Stimulated activated CD4-positive, alpha-beta T cell treated with anti-CD3 and anti-CD28 coated beads, Interleukin-15, amount 100 ng/mL, for 24 hours (primary cell): ENCODE measurements at regions not wholly inside any gene's neighbourhood (a gene's known extent, or its start where the extent isn't known, plus 50 kb on each side); places are given as distances from the start of the nearest gene placed in this dataset.
"Not testable (repeated sequence)": the region's sequence is repeated elsewhere in the genome, so short reads cannot be mapped to it uniquely, and the experiment has no call there.

ENCODE experiments used
- DNase-seq: peaks from one replicate; pipeline ENCODE4 v3.0.0-alpha.2; 2020

GRCh38 chr5:3339092-3339797, 256.4 kb upstream of the IRX1 start:
- no peak for DNase-seq

- no peak for DNase-seq
Observed at GRCh38 chr5:3337812-3338541, 257.7 kb upstream of the IRX1 start.

GRCh38 chr5:3336666-3337065, 259.0 kb upstream of the IRX1 start:
- no peak for DNase-seq

GRCh38 chr5:3335301-3335700, 260.3 kb upstream of the IRX1 start:
- DNase-seq = no peak

- no peak for DNase-seq
Observed at GRCh38 chr5:3333836-3334235, 261.8 kb upstream of the IRX1 start.

GRCh38 chr5:3333105-3333504, 262.5 kb upstream of the IRX1 start:
- DNase-seq = no peak

- DNase-seq = no peak
Observed at GRCh38 chr5:3331819-3332218, 263.8 kb upstream of the IRX1 start.

GRCh38 chr5:3330442-3330841, 265.2 kb upstream of the IRX1 start:
- DNase-seq = no peak

- DNase-seq = no peak
Observed at GRCh38 chr5:3329427-3329826, 266.2 kb upstream of the IRX1 start.

GRCh38 chr5:3326841-3327232, 268.8 kb upstream of the IRX1 start:
- no peak for DNase-seq

GRCh38 chr5:3325972-3326840, 269.4 kb upstream of the IRX1 start:
- no peak for DNase-seq

- DNase-seq = no peak
Observed at GRCh38 chr5:3325201-3325971, 270.2 kb upstream of the IRX1 start.

- no peak for DNase-seq
Observed at GRCh38 chr5:3324421-3325101, 271.1 kb upstream of the IRX1 start.

GRCh38 chr5:3323966-3324365, 271.7 kb upstream of the IRX1 start:
- DNase-seq = not testable (repeated sequence)

- no peak for DNase-seq
Observed at GRCh38 chr5:3323144-3323543, 272.5 kb upstream of the IRX1 start.

GRCh38 chr5:3322642-3323041, 273.0 kb upstream of the IRX1 start:
- DNase-seq = no peak

GRCh38 chr5:3321923-3322322, 273.7 kb upstream of the IRX1 start:
- no peak for DNase-seq

- no peak for DNase-seq
Observed at GRCh38 chr5:3321119-3321760, 274.4 kb upstream of the IRX1 start.

GRCh38 chr5:3320317-3320875, 275.2 kb upstream of the IRX1 start:
- no peak for DNase-seq

- no peak for DNase-seq
Observed at GRCh38 chr5:3317051-3317795, 278.4 kb upstream of the IRX1 start.

- DNase-seq = no peak
Observed at GRCh38 chr5:3313569-3313968, 282.1 kb upstream of the IRX1 start.
